Upper lobe of left lung (tissue), 6 donors: ENCODE measurements at regions not wholly inside any gene's neighbourhood (a gene's known extent, or its start where the extent isn't known, plus 50 kb on each side); places are given as distances from the start of the nearest gene placed in this dataset.

ENCODE experiments used
- ATAC-seq, 2 donors: fragments of 200-7000 bp; cut with Tn5 transposase; one replicate each; pipeline ENCODE4 v1.9.1; 2022; ENCODE audit warnings: mild to moderate bottlenecking in 2 of 2, moderate library complexity in 2 of 2; ENCODE audit not compliant: low FRiP score in 2 of 2
- DNase-seq, 2 donors: peaks; one replicate each; pipeline ENCODE4 v3.0.0-alpha.2; 2019 to 2020
- H3K27ac ChIP-seq, 4 donors: fragments of 200-600 bp; sonication (generic); one replicate each; pipeline ENCODE4 v1.5.1; 2016 to 2019
- H3K27me3 ChIP-seq, 4 donors: fragments of 200-600 bp; sonication (generic); one replicate each; pipeline ENCODE4 v1.5.1; 2017 to 2019
- H3K36me3 ChIP-seq, 4 donors: fragments of 200-600 bp; sonication (generic); one replicate each; pipeline ENCODE4 v1.5.1; 2016 to 2019
- H3K4me1 ChIP-seq, 4 donors: fragments of 200-600 bp; sonication (generic); one replicate each; pipeline ENCODE4 v1.5.1; 2018 to 2019
- H3K4me3 ChIP-seq, 4 donors: fragments of 200-600 bp; sonication (generic); one replicate each; pipeline ENCODE4 v1.5.1; 2017 to 2019; ENCODE audit warnings: mild to moderate bottlenecking in 2 of 4, moderate library complexity in 1 of 4
- H3K9me3 ChIP-seq, 4 donors: fragments of 200-600 bp; sonication (generic); one replicate each; pipeline ENCODE4 v1.5.1; 2018 to 2019
- CTCF ChIP-seq, 6 experiments: fragments of 450-650 bp in 4 of 6; fragments of 200-600 bp in 2 of 6; sonication (generic) in 2 of 6; IDR thresholded peaks; one replicate each; pipeline ENCODE4 v1.5.1; 2016 to 2019; ENCODE audit warnings: antibody characterized with exemption in 6 of 6
- EP300 ChIP-seq, 4 donors: sonication (generic); formaldehyde crosslinking; IDR thresholded peaks; one replicate each; pipeline ENCODE4 v1.5.1; 2017; ENCODE audit warnings: antibody characterized with exemption in 4 of 4, control low read depth in 2 of 4
- POLR2A ChIP-seq, 4 donors: fragments of 450-650 bp; IDR thresholded peaks; one replicate each; pipeline ENCODE4 v1.5.1; 2016 to 2017; ENCODE audit warnings: antibody characterized with exemption in 4 of 4, mild to moderate bottlenecking in 2 of 4
- POLR2AphosphoS5 ChIP-seq, 2 donors: sonication (generic); formaldehyde crosslinking; IDR thresholded peaks; one replicate each; pipeline ENCODE4 v1.5.1; 2017; ENCODE audit warnings: antibody characterized with exemption in 2 of 2
- WGBS, 2 donors: methylation state at CpG; one replicate each; pipeline ENCODE4 v1.1.5; 2017 to 2018; 5-methylcytosine and 5-hydroxymethylcytosine counted together
- donor health status: DM: no; HTN: no; CAD: no; lungs with moderate emphysema.
- donor health status: DM: no; HTN: yes; CAD: no; lungs with severe emphysema.

DNA sequence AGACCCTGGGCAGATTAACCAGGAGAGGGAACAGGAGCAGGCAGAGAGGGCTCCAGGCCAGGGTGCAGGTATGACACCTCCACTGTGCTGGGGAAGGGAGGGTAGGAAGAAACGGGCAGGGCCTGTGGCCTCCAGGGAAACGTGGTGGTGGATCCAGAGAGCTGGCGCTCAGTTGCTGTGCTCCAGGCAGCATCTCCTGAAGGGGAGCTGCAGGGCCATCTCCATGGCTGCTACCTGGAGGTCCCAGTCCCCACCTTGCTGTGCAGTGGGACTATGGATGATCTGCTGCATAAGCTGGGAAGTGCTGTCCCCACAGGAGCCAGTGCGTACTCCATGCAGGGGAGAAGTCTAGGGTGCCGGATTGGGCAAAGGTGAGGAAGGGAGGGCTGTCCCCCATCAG lies 125.9 kb upstream of the RUNX3 start:
- Histone ChIP-seq H3K4me3 (no peak overlapping the region), H3K9me3 (no peaks in the 10 kb centered on the region), H3K27ac (no peak overlapping the region), H3K27me3 (no peaks in the 10 kb centered on the region), H3K4me1 (no peaks in the 10 kb centered on the region), H3K36me3 (no peaks in the 10 kb centered on the region)
- ATAC-seq (peak in 1 of 2 donors; percentile 6), DNase-seq (no peak)
- no peak for TF ChIP-seq POLR2AphosphoS5 (IDR thresholded peaks at IDR 0.05)
- TF ChIP-seq EP300 (IDR thresholded peaks at IDR 0.05), result no peak
- TF ChIP-seq POLR2A (IDR thresholded peaks at IDR 0.05), result no peak
- TF ChIP-seq CTCF (IDR thresholded peaks at IDR 0.05), result no peak
- WGBS, 2 donors, result 68 to 74% methylated on average over 5 of the region's 5 CpGs

DNA sequence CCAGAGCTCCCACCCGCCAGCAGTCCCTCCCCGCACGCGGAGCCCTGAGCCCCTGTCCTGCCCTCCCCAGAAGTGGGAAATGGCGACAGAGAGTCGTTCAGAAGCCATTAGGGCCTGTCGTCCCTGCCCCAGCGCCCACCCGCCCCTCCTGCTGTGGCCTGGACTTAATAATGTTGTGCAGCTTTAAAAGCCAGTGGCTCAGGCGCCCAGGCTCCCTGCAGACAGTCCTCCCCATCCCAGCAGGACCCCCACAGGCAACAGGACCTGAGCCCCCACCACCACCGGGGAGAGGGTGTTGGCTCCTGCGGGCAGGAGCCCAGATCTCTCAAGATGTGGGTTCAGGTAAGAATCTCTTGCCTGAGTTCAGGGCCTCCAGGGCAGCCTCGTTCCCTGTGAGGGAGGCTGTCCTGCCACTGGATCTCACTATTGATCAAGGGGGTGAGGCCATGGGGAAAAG lies 125.3 kb upstream of the RUNX3 start:
- no peaks in the 10 kb centered on the region for H3K36me3 ChIP-seq
- DNase-seq (peak in 1 of 2 donors; percentile 66), ATAC-seq (no peak)
- H3K27ac ChIP-seq, result no peak overlapping the region
- H3K4me1 ChIP-seq, result no peaks in the 10 kb centered on the region
- no peak overlapping the region for H3K4me3 ChIP-seq
- WGBS, 2 donors, result 77% methylated on average over 7 to 13 of the region's 13 CpGs
- TF ChIP-seq CTCF (IDR thresholded peaks at IDR 0.05) (no peak), POLR2A (IDR thresholded peaks at IDR 0.05) (no peak), EP300 (IDR thresholded peaks at IDR 0.05) (no peak), POLR2AphosphoS5 (IDR thresholded peaks at IDR 0.05) (no peak)
- H3K27me3 ChIP-seq, result no peaks in the 10 kb centered on the region
- no peaks in the 10 kb centered on the region for H3K9me3 ChIP-seq

DNA sequence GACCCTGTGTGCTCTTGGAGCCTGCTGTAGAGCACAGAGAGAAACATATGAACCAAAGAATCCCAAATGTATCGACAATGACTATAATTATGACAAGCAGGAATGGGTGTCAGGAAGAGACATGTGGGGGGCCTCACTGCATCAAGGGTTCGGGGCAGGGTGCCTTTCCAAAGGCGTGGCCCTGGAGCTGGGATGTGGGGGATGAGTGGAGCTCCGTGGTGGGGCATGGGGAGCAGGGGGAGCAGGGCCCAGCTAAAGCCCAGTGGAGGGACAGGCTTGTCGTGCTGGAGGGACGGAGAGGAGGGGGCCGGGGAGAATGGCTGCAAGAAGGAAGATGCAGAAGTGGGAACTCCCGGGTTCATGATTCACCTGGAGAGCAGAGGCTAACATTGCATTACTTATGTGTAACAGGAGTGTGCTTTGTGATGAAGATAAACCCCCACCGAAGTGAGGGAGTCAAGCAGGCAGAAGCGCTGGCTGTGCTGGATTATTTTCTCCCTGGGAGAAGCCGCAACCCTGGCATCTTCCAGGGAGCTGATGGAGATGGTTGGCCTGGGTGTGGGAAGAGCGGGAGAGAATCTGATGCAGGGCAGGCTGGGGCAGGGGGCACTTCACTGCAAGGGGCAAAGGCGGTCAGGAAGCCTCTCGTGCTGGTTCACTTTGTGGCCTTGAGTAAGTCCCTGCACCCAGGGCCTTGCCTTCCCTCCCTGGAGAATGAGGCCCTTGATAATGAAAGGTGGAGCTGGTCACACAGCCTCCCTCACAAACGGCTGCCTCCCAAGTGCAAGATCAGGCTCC lies 124.6 kb upstream of the RUNX3 start:
- 57 to 59% methylated on average over 14 of the region's 15 CpGs for WGBS, 2 donors
- Histone ChIP-seq H3K4me3 (no peak overlapping the region), H3K9me3 (no peaks in the 10 kb centered on the region), H3K27me3 (no peaks in the 10 kb centered on the region), H3K4me1 (no peaks in the 10 kb centered on the region), H3K36me3 (no peaks in the 10 kb centered on the region), H3K27ac (no peak overlapping the region)
- DNase-seq (no peak), ATAC-seq (no peak)
- TF ChIP-seq CTCF (IDR thresholded peaks at IDR 0.05) (no peak), POLR2A (IDR thresholded peaks at IDR 0.05) (no peak), EP300 (IDR thresholded peaks at IDR 0.05) (no peak), POLR2AphosphoS5 (IDR thresholded peaks at IDR 0.05) (no peak)

DNA sequence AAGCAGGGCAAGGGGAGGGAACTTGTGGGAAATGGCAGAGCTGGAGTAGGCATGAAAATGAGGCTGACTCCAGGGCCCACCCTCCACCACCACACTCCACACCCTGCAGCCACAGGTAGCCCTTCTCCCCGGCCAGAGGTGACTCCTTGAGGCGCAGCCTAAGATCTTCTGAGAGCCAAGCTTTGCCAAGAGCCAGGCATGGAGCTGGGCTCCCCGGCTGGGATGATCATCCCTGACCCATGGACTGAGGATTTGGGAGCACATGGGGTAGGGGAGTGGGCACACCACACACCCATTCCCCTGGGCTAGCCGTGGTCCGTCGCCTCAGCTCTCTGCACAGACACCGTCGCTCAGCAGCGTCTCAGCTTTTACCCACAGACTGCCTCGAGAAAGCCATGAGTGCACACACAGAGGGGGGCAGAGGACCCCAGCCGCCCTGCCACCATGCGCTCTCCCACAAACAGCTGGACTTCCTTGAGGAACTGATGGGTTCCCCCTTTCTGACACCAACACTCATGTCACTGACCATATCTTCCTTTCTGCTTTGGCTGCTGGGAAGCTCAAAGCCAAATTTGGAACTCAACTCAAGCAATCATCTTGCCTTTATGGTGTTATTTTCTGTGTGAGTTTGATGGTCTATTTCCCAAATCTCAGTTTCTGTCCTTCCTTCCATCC lies 123.6 kb upstream of the RUNX3 start:
- Histone ChIP-seq H3K9me3 (no peaks in the 10 kb centered on the region), H3K27ac (no peak overlapping the region), H3K36me3 (no peaks in the 10 kb centered on the region), H3K27me3 (no peaks in the 10 kb centered on the region), H3K4me3 (no peak overlapping the region), H3K4me1 (no peaks in the 10 kb centered on the region)
- TF ChIP-seq POLR2AphosphoS5 (IDR thresholded peaks at IDR 0.05) (no peak), POLR2A (IDR thresholded peaks at IDR 0.05) (no peak), EP300 (IDR thresholded peaks at IDR 0.05) (no peak), CTCF (IDR thresholded peaks at IDR 0.05) (no peak)
- 63 to 78% methylated on average over 3 to 12 of the region's 12 CpGs for WGBS, 2 donors
- ATAC-seq (no peak), DNase-seq (no peak)
